Activated CD4-positive, alpha-beta T cell treated with anti-CD3 and anti-CD28 coated beads, Interleukin-2, amount 10 ng/mL, durations not matched to agents 24 days and 14 days (primary cell): ENCODE measurements at regions not wholly inside any gene's neighbourhood (a gene's known extent, or its start where the extent isn't known, plus 50 kb on each side); places are given as distances from the start of the nearest gene placed in this dataset.
"Not testable (repeated sequence)": the region's sequence is repeated elsewhere in the genome, so short reads cannot be mapped to it uniquely, and the experiment has no call there.

ENCODE experiments used
- DNase-seq: peaks from one replicate; pipeline ENCODE4 v3.0.0; 2022
- H3K27ac Mint-ChIP-seq: one replicate; pipeline ENCODE4 v1.8.0; 2022; ENCODE audit warnings: mild to moderate bottlenecking, mixed read lengths
- H3K27me3 Mint-ChIP-seq: one replicate; pipeline ENCODE4 v1.8.0; 2022; ENCODE audit warnings: mixed read lengths
- H3K36me3 Mint-ChIP-seq: one replicate; pipeline ENCODE4 v1.8.0; 2022; ENCODE audit warnings: low read depth, mild to moderate bottlenecking, mixed read lengths
- H3K4me1 Mint-ChIP-seq: one replicate; pipeline ENCODE4 v1.8.0; 2021; ENCODE audit warnings: mixed read lengths
- H3K4me3 Mint-ChIP-seq: one replicate; pipeline ENCODE4 v1.8.0; 2022; ENCODE audit warnings: mild to moderate bottlenecking, moderate library complexity, mixed read lengths
- H3K9me3 Mint-ChIP-seq: one replicate; pipeline ENCODE4 v1.8.0; 2021; ENCODE audit warnings: mixed read lengths
- intact Hi-C: fragments of 100-400 bp; cut with micrococcal nuclease; formaldehyde crosslinking; loops from one replicate; pipeline ENCODE4 v1.15.1; 2023

DNA sequence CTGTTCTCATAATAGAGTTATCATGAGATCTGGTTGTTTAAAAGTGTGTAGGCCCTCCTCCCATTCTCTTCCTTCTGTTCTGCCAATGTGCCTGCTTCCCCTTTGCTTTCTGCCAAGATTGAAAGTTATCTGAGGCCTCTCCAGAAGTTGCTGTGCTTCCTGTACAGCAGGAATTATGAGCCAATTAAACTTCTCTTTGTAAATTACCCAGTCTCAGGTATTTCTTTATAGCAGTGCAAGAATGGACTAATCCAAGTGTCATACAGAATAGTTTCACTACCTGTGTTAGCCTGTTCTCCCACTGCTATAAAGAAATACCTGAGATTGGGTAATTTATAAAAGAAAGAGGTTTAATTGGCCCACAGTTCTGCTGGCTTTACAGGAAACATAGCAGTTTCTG is 100.0 kb downstream of the CD24 start:
- intact Hi-C loops, result no loop called here
- no peak overlapping the region for H3K4me3 Mint-ChIP-seq
- no peaks in the 10 kb centered on the region for H3K9me3 Mint-ChIP-seq
- H3K36me3 Mint-ChIP-seq, result no peaks in the 10 kb centered on the region
- no peak for DNase-seq
- peaks cover 2% of the 10 kb centered on the region for H3K27me3 Mint-ChIP-seq
- no peaks in the 10 kb centered on the region for H3K4me1 Mint-ChIP-seq
- H3K27ac Mint-ChIP-seq, result no peak overlapping the region

GRCh38 chr6:106872049-106872448 is 102.5 kb downstream of the CD24 start:
- Mint-ChIP-seq H3K27ac (no peak overlapping the region), H3K36me3 (no peaks in the 10 kb centered on the region), H3K4me1 (no peaks in the 10 kb centered on the region), H3K9me3 (peaks cover 4% of the 10 kb centered on the region), H3K4me3 (no peak overlapping the region), H3K27me3 (peaks cover 4% of the 10 kb centered on the region)
- DNase-seq, result no peak
- intact Hi-C loops, result no loop called here

DNA sequence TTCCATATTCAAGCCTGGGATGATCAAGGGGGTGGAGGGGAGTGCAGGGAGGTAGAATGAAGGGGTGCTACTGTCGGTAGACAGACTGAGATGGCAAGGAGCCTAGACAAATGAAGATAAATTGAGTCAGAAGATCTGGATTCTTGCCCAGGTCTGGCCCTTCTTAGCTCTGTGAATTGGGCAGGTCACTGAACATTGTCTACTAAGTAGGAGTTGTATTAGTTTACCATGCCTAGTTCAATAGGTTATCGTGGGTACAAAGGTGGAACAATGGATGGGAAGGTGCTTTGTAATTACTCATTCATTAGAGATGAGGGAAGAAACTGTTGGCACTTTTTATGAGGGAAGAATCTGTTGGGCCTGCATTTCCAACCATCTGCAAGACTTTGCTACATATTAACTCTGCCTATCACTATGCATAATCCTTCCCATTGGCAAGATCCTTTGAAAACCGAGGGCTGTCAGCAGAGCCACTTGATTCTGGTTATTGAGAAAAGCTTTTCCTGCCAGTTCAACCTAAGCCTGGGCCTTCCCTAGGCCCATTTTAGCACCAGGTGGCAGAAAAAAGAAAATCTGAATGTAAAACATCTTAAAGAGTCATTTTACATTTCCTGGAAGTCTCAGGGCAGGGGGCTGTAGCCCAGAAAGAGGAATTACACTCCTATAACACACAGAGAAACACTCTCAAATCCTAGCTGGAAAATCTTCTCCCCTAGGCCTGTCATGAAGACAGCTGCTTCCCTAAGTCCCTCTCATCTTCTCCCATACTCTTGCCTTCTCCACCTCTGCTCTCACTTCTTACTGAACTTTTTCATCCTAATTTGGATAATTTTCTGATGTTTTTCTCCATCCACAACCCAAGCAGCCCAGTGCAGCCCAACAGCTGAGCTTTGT is 103.5 kb downstream of the CD24 start:
- no peak overlapping the region for H3K4me3 Mint-ChIP-seq
- no peaks in the 10 kb centered on the region for H3K4me1 Mint-ChIP-seq
- intact Hi-C loops, result no loop called here
- DNase-seq, result no peak
- peaks cover 4% of the 10 kb centered on the region for H3K27me3 Mint-ChIP-seq
- H3K27ac Mint-ChIP-seq, result no peak overlapping the region
- peaks cover 4% of the 10 kb centered on the region for H3K9me3 Mint-ChIP-seq
- H3K36me3 Mint-ChIP-seq, result no peaks in the 10 kb centered on the region

DNA sequence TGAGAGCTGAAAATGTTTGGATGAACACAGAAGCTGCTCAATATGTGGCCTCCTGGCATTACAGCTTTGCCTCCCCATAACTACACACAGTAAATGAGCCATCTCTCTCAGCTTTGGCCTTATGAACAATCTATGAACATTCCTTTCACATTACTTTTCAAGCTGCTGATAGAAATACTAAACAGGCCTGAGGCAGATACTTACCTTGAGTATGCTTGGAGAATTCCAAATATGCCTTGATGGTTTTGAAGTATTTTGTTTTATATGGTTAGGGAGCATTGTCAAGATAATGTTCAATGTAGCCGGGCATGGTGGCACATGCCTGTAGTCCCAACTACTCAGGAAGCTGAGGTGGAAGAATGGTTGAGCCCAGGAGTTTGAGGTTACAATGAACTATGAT is 104.5 kb downstream of the CD24 start:
- Mint-ChIP-seq H3K36me3 (no peaks in the 10 kb centered on the region), H3K9me3 (peaks cover 4% of the 10 kb centered on the region), H3K4me3 (no peak overlapping the region), H3K27ac (no peak overlapping the region), H3K4me1 (no peaks in the 10 kb centered on the region), H3K27me3 (peaks cover 4% of the 10 kb centered on the region)
- DNase-seq, result no peak
- intact Hi-C loops, result no loop called here

- Mint-ChIP-seq H3K4me3 (no peak overlapping the region), H3K27ac (no peak overlapping the region), H3K27me3 (peaks cover 4% of the 10 kb centered on the region), H3K36me3 (no peaks in the 10 kb centered on the region), H3K9me3 (peaks cover 4% of the 10 kb centered on the region), H3K4me1 (no peaks in the 10 kb centered on the region)
- DNase-seq, result no peak
- intact Hi-C loops, result no loop called here
These were observed 105.3 kb downstream of the CD24 start for GRCh38 chr6:106869203-106869602.

- no peak for DNase-seq
- intact Hi-C loops, result no loop called here
- Mint-ChIP-seq H3K4me1 (no peaks in the 10 kb centered on the region), H3K27ac (no peak overlapping the region), H3K27me3 (peaks cover 4% of the 10 kb centered on the region), H3K36me3 (no peaks in the 10 kb centered on the region), H3K9me3 (peaks cover 10% of the 10 kb centered on the region), H3K4me3 (no peak overlapping the region)
These were observed 107.5 kb downstream of the CD24 start for GRCh38 chr6:106866875-106867658.

- Mint-ChIP-seq H3K4me1 (no peaks in the 10 kb centered on the region), H3K36me3 (no peaks in the 10 kb centered on the region), H3K9me3 (peaks cover 6% of the 10 kb centered on the region), H3K27me3 (no peaks in the 10 kb centered on the region), H3K27ac (no peak overlapping the region), H3K4me3 (no peak overlapping the region)
- DNase-seq, result no peak
- intact Hi-C loops, result no loop called here
These were observed 111.7 kb downstream of the CD24 start for GRCh38 chr6:106862858-106863257.

DNA sequence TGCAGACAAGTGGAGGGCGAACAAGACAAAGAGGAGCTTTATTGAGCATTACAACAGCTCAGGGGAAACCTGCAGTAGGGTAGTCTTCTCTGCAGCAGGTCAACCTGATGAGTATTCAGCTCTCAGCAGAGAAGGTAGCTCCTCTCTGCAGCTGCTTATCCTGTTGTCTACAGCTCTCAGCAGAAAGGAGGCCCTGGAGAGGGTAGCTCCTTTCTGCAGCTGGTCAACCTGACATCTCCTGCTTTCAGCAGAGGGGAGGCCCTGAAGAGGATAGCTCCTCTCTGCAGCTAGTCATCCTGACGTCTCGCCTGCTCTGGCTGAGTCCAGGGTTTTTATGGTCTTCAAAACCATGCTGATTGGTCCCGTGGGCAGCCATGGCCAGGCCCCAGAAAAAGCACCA is 113.6 kb downstream of the CD24 start:
- no peaks in the 10 kb centered on the region for H3K4me1 Mint-ChIP-seq
- H3K36me3 Mint-ChIP-seq, result no peaks in the 10 kb centered on the region
- H3K4me3 Mint-ChIP-seq, result no peak overlapping the region
- H3K27ac Mint-ChIP-seq, result no peak overlapping the region
- intact Hi-C loops, result no loop called here
- H3K9me3 Mint-ChIP-seq, result peaks cover 6% of the 10 kb centered on the region
- H3K27me3 Mint-ChIP-seq, result no peaks in the 10 kb centered on the region
- no peak for DNase-seq

DNA sequence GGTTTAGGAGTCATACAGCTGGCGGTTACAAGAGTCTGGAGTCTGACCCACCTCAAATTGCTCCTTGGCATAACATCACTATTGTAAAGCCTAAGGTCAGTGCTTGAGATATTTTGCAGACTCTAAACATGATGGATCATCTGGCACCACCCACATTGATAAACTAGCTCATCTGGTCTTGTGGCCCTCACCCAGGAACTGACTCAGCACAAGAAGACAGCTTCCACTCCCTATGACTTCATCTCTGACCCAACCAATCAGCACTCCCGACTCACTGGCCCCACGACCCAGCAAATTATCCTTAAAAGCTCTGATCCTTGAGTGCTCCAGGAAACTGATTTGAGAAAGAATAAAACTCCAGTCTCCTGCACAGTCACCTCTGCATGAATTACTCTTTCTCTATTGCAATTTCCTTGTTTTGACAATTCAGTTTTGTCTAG is 115.9 kb downstream of the CD24 start:
- H3K9me3 Mint-ChIP-seq, result peaks cover 6% of the 10 kb centered on the region

GRCh38 chr6:106857771-106858652 is 116.5 kb downstream of the CD24 start:
- Mint-ChIP-seq H3K27me3 (no peaks in the 10 kb centered on the region), H3K27ac (peak overlapping the region; percentile 26), H3K9me3 (peaks cover 6% of the 10 kb centered on the region), H3K4me3 (no peak overlapping the region), H3K36me3 (no peaks in the 10 kb centered on the region), H3K4me1 (no peaks in the 10 kb centered on the region)
- no peak for DNase-seq
- intact Hi-C loops, result no loop called here

More for the DNA sequence above, 115.9 kb downstream of the CD24 start:
- H3K36me3 Mint-ChIP-seq, result no peaks in the 10 kb centered on the region
- no peak overlapping the region for H3K4me3 Mint-ChIP-seq
- H3K4me1 Mint-ChIP-seq, result no peaks in the 10 kb centered on the region
- no peak overlapping the region for H3K27ac Mint-ChIP-seq
- intact Hi-C loops, result no loop called here
- H3K27me3 Mint-ChIP-seq, result no peaks in the 10 kb centered on the region
- DNase-seq, result no peak

DNA sequence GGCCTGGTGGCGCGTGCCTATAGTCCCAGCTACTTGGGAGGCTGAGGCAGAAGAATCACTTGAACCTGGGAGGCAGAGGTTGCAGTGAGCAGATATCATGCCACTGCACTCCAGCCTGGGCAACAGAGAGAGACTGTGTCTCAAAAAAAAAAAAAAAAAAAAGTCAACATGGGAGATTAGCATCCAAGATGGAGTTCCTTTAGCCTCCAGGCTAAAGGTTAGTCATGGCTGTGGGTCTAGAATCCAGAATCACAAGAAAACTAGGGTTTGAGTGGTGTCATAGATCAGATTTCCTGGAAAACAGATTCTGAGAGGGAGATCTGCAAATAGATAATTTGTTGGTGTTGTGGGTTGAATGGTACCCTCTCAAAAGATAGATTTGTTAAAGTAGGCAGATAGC is 117.2 kb downstream of the CD24 start:
- H3K4me3 Mint-ChIP-seq, result not testable (repeated sequence)

GRCh38 chr6:106856227-106856874 is 118.2 kb downstream of the CD24 start:
- Mint-ChIP-seq H3K4me1 (no peaks in the 10 kb centered on the region), H3K9me3 (no peaks in the 10 kb centered on the region), H3K27ac (no peak overlapping the region), H3K36me3 (no peaks in the 10 kb centered on the region), H3K4me3 (no peak overlapping the region), H3K27me3 (no peaks in the 10 kb centered on the region)
- intact Hi-C loops, result no loop called here
- no peak for DNase-seq

More for the DNA sequence above, 117.2 kb downstream of the CD24 start:
- DNase-seq, H3K9me3 Mint-ChIP-seq, H3K36me3 Mint-ChIP-seq, H3K27me3 Mint-ChIP-seq, intact Hi-C loops, H3K27ac Mint-ChIP-seq, H3K4me1 Mint-ChIP-seq: not testable (repeated sequence)

GRCh38 chr6:106855117-106855516 is 119.4 kb downstream of the CD24 start:
- no peaks in the 10 kb centered on the region for H3K9me3 Mint-ChIP-seq
- no peak overlapping the region for H3K27ac Mint-ChIP-seq
- no peaks in the 10 kb centered on the region for H3K27me3 Mint-ChIP-seq
- H3K4me3 Mint-ChIP-seq, result no peak overlapping the region
- no peak for DNase-seq
- no peaks in the 10 kb centered on the region for H3K4me1 Mint-ChIP-seq
- no peaks in the 10 kb centered on the region for H3K36me3 Mint-ChIP-seq
- intact Hi-C loops, result no loop called here
